HG02852 (cell line): ENCODE measurements at regions not wholly inside any gene's neighbourhood (a gene's known extent, or its start where the extent isn't known, plus 50 kb on each side); places are given as distances from the start of the nearest gene placed in this dataset.

Source experiments
- ATAC-seq: cut with Tn5 transposase; IDR thresholded peaks from one replicate; pipeline ENCODE4 v1.9.1; 2021; ENCODE audit warnings: mild to moderate bottlenecking, moderate library complexity; ENCODE audit not compliant: unreplicated experiment

GRCh38 chr22:48031589-48031988 lies 1269.1 kb downstream of the TBC1D22A start:
- ATAC-seq: no peak

GRCh38 chr22:48025096-48025495 lies 1262.6 kb downstream of the TBC1D22A start:
- ATAC-seq: no peak

- no peak for ATAC-seq
Observed at GRCh38 chr22:48021991-48022401, 1259.5 kb downstream of the TBC1D22A start.

- no peak for ATAC-seq
Observed at GRCh38 chr22:48018346-48018745, 1255.9 kb downstream of the TBC1D22A start.

- ATAC-seq: no peak
Observed at GRCh38 chr22:48015701-48016100, 1253.3 kb downstream of the TBC1D22A start.

GRCh38 chr22:48004936-48005335 lies 1242.5 kb downstream of the TBC1D22A start:
- no peak for ATAC-seq

- no peak for ATAC-seq
Observed at GRCh38 chr22:48004038-48004437, 1241.6 kb downstream of the TBC1D22A start.

- ATAC-seq: no peak
Observed at GRCh38 chr22:48001101-48001500, 1238.7 kb downstream of the TBC1D22A start.

- no peak for ATAC-seq
Observed at GRCh38 chr22:47997612-47998011, 1235.2 kb downstream of the TBC1D22A start.

GRCh38 chr22:47997052-47997590 lies 1234.7 kb downstream of the TBC1D22A start:
- no peak for ATAC-seq

- ATAC-seq: no peak
Observed at GRCh38 chr22:47996446-47996857, 1234.0 kb downstream of the TBC1D22A start.

GRCh38 chr22:47995718-47996117 lies 1233.3 kb downstream of the TBC1D22A start:
- no peak for ATAC-seq

GRCh38 chr22:47995264-47995627 lies 1232.8 kb downstream of the TBC1D22A start:
- no peak for ATAC-seq

- no peak for ATAC-seq
Observed at GRCh38 chr22:47994601-47995263, 1232.3 kb downstream of the TBC1D22A start.

GRCh38 chr22:47994045-47994444 lies 1231.6 kb downstream of the TBC1D22A start:
- ATAC-seq: no peak

GRCh38 chr22:47990481-47990880 lies 1228.0 kb downstream of the TBC1D22A start:
- ATAC-seq: no peak

- ATAC-seq: no peak
Observed at GRCh38 chr22:47987885-47988515, 1225.5 kb downstream of the TBC1D22A start.

- no peak for ATAC-seq
Observed at GRCh38 chr22:47976219-47976618, 1213.8 kb downstream of the TBC1D22A start.

- no peak for ATAC-seq
Observed at GRCh38 chr22:47967831-47968230, 1205.4 kb downstream of the TBC1D22A start.

- ATAC-seq: no peak
Observed at GRCh38 chr22:47966316-47966715, 1203.9 kb downstream of the TBC1D22A start.

- no peak for ATAC-seq
Observed at GRCh38 chr22:47965896-47966295, 1203.4 kb downstream of the TBC1D22A start.

- ATAC-seq: no peak
Observed at GRCh38 chr22:47965066-47965465, 1202.6 kb downstream of the TBC1D22A start.
